Mucosa of rectum (tissue), 2 donors: ENCODE measurements at regions not wholly inside any gene's neighbourhood (a gene's known extent, or its start where the extent isn't known, plus 50 kb on each side); places are given as distances from the start of the nearest gene placed in this dataset.

ENCODE experiments used
- H3K27ac ChIP-seq, 2 donors: one replicate each; pipeline ENCODE4 v1.7.0; 2013; ENCODE audit warnings: inconsistent platforms in 2 of 2, low read depth in 2 of 2, low read length in 2 of 2
- H3K27me3 ChIP-seq, 2 donors: one replicate each; pipeline ENCODE4 v1.7.0; 2013; ENCODE audit warnings: low read length in 2 of 2; ENCODE audit not compliant: control insufficient read depth in 2 of 2, insufficient read depth in 2 of 2
- H3K36me3 ChIP-seq, 2 donors: one replicate each; pipeline ENCODE4 v1.7.0; 2013; ENCODE audit warnings: low read length in 2 of 2; ENCODE audit not compliant: control insufficient read depth in 2 of 2, insufficient read depth in 2 of 2
- H3K4me1 ChIP-seq, 2 donors: one replicate each; pipeline ENCODE4 v1.7.0; 2013; ENCODE audit warnings: low read length in 2 of 2, mild to moderate bottlenecking in 1 of 2; ENCODE audit not compliant: control insufficient read depth in 2 of 2, insufficient read depth in 2 of 2
- H3K4me3 ChIP-seq, 2 donors: one replicate each; pipeline ENCODE4 v1.7.0; 2013; ENCODE audit warnings: low read length in 2 of 2
- H3K9ac ChIP-seq, 2 donors: one replicate each; pipeline ENCODE4 v1.7.0; 2013; ENCODE audit warnings: low read length in 2 of 2, low read depth in 1 of 2, mild to moderate bottlenecking in 1 of 2
- H3K9me3 ChIP-seq, 2 donors: one replicate each; pipeline ENCODE4 v1.7.0; 2013; ENCODE audit warnings: low read length in 2 of 2; ENCODE audit not compliant: control insufficient read depth in 2 of 2
- donor health status: healthy.
- donor health status: Normal muscosa, but diverticular disease.

DNA sequence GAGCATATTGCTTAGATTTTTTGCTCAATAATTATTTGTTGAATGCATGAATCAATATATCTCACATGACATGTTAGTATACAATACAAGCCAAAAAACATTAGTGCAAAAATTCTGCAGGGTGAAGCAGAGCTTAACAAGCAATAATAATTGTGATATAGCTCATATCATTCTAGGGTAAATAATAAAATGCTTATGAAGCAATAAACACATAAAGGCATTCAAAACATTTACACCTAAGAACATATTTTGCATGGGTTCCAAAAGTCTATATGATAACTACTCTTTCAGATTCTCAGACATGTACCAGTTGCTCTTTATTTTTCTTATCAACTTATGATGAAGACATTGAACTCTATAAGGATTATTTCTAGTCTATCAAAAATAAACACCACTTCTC is 886.2 kb downstream of the TRHDE start:
- H3K9ac ChIP-seq: no peak overlapping the region
- no peak overlapping the region for H3K27ac ChIP-seq
- H3K4me1 ChIP-seq: no peaks in the 10 kb centered on the region
- H3K27me3 ChIP-seq: no peaks in the 10 kb centered on the region
- H3K36me3 ChIP-seq: no peaks in the 10 kb centered on the region
- no peaks in the 10 kb centered on the region for H3K9me3 ChIP-seq
- no peak overlapping the region for H3K4me3 ChIP-seq

DNA sequence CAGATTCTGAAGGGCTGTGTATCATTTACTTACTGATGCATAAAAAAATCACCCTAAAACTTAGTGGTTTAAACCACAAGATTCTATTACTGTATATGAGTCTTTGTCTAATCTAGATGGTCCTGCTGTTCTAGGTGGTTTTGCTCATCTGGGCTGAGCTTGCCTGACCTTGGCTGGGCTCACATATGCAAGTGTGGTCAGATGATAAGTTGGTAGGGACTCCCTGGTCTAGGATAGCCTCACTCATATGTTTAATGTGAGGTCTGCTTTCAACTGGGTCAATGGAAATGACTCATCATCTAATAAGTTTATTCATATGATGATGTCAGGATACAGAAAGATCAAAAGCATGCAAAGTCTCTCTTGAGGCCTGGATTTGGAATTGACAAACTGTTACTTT is 887.8 kb downstream of the TRHDE start:
- Histone ChIP-seq H3K9ac (no peak overlapping the region), H3K27ac (no peak overlapping the region), H3K4me3 (no peak overlapping the region), H3K27me3 (no peaks in the 10 kb centered on the region), H3K4me1 (no peaks in the 10 kb centered on the region), H3K9me3 (no peaks in the 10 kb centered on the region), H3K36me3 (no peaks in the 10 kb centered on the region)

DNA sequence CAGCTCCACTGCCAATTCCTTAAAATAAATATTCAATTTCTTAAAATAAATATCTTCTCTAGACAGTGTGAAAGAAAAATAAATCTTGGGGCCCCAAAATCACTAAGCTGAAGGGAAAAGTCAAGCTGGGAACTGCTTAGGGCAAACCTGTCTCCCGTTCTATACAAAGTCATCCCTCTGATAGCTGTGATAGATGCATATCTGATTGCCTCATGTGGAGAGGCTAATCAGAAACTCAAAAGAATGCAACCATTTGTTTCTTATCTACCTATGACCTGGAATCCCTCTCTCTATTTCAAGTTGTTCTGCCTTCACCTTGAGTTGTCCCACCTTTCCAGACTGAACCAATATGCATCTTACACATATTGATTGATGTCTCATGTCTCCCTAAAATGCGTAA is 889.8 kb downstream of the TRHDE start:
- Histone ChIP-seq H3K27ac (no peak overlapping the region), H3K9me3 (no peaks in the 10 kb centered on the region), H3K36me3 (no peaks in the 10 kb centered on the region), H3K4me3 (no peak overlapping the region), H3K27me3 (no peaks in the 10 kb centered on the region), H3K4me1 (no peaks in the 10 kb centered on the region), H3K9ac (no peak overlapping the region)

DNA sequence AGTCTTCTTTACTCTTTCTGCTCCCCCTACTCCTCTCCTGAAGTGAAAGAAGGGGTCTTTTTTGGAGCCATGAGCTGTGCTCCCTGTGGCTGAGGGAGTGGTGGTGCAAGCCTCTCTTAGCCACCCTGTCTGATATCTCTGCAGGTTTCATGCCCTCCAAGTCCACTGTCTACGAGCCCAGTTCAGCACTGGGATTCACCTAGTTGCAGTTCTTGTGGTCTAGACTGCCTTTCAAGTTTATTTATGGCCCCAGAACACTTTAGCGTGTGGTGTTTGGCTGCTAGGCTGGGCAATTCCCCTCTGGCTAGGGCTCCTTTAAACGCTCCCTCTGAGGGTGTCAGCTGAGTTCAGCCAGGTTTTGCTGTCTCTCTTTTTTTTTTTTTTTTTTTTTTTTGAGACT is 908.6 kb downstream of the TRHDE start:
- Histone ChIP-seq H3K9me3 (peaks cover 3% of the 10 kb centered on the region in 2 donors), H3K36me3 (no peaks in the 10 kb centered on the region), H3K27ac (no peak overlapping the region), H3K4me1 (no peaks in the 10 kb centered on the region), H3K9ac (no peak overlapping the region), H3K27me3 (no peaks in the 10 kb centered on the region), H3K4me3 (no peak overlapping the region)

DNA sequence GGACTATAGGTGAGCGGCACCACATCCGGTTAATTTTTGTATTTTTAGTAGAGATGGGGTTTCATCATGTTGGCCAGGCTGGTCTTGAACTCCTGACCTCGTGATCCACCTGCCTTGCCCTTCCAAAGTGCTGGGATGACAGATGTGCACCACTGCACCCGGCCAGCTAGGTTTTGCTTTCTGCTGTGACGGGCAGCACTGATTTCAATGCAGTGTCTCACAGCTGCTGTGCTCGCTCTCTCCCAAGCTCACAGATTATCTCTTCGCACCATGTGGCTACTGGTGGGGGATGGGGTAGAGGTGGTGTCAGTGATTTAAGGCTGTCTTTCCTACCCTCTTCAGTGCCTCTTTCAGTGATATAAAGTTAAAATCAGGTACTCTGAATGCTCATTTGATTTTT is 909.1 kb downstream of the TRHDE start:
- no peaks in the 10 kb centered on the region for H3K36me3 ChIP-seq
- H3K4me1 ChIP-seq: no peaks in the 10 kb centered on the region
- H3K9me3 ChIP-seq: peaks cover 3% of the 10 kb centered on the region in 2 donors
- no peak overlapping the region for H3K9ac ChIP-seq
- H3K4me3 ChIP-seq: no peak overlapping the region
- H3K27me3 ChIP-seq: no peaks in the 10 kb centered on the region
- no peak overlapping the region for H3K27ac ChIP-seq

DNA sequence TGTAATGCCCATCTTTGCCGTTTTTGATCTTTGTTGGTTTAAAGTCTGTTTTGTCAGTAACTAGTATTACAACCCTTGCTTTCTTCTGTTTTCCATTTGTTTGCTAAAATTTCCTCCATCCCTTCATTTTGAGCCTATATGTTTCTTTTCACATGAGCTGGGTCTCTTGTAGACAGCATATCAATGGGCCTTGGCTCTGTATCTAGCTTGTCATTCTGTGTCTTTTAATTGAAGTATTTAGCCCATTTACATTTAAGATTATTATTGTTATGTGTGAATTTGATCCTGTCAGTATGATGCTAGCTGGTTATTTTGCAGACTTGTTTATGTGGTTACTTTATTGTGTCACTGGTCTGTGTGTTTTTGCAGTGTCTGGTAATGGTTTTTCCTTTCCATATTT is 913.2 kb downstream of the TRHDE start:
- H3K27me3 ChIP-seq: no peaks in the 10 kb centered on the region
- no peak overlapping the region for H3K9ac ChIP-seq
- no peak overlapping the region for H3K27ac ChIP-seq
- H3K36me3 ChIP-seq: no peaks in the 10 kb centered on the region
- peaks cover 3% of the 10 kb centered on the region in 2 donors for H3K9me3 ChIP-seq
- no peak overlapping the region for H3K4me3 ChIP-seq
- H3K4me1 ChIP-seq: no peaks in the 10 kb centered on the region

DNA sequence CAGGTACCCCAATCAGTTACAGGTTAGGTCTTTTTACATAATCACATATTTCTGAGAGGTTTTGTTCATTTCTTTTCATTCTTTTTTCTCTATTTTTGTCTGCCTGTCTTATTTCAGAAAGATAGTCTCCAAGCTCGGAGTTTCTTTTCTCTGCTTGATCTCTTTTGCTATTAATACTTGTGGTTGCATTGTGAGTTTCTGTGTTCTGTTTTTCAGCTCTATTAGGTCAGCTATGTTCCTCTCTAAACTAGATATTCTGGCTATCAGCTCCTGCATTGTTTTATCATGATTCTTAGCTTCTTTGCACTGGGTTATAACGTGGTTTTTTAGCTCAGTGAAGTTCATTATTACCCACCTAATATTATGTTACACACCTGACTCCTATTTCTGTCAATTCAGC is 914.1 kb downstream of the TRHDE start:
- Histone ChIP-seq H3K4me3 (no peak overlapping the region), H3K9me3 (peaks cover 3% of the 10 kb centered on the region in 2 donors), H3K9ac (no peak overlapping the region), H3K27ac (no peak overlapping the region), H3K36me3 (no peaks in the 10 kb centered on the region), H3K4me1 (no peaks in the 10 kb centered on the region), H3K27me3 (no peaks in the 10 kb centered on the region)

DNA sequence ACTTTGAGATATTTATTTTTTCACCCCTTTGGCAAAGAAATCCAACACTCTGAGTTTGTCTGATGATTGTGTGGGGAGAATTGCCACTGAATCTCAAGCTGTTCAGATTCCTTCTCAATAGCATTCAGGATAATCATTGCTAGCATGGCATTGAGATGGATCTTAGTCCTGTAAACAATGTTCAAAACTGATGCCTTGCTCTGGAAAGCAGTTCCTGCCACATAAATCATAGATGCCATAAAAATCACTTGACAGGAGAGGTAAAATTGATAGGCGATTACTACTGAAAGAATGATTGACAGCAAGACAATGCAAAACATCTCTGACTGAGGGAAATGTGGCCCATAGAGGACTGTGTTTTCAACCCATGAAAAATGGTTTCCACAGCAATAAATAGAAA is 915.6 kb downstream of the TRHDE start:
- H3K4me1 ChIP-seq: no peaks in the 10 kb centered on the region
- H3K27ac ChIP-seq: no peak overlapping the region
- no peaks in the 10 kb centered on the region for H3K36me3 ChIP-seq
- no peak overlapping the region for H3K4me3 ChIP-seq
- no peak overlapping the region for H3K9ac ChIP-seq
- peaks cover 3% of the 10 kb centered on the region in 2 donors for H3K9me3 ChIP-seq
- no peaks in the 10 kb centered on the region for H3K27me3 ChIP-seq

DNA sequence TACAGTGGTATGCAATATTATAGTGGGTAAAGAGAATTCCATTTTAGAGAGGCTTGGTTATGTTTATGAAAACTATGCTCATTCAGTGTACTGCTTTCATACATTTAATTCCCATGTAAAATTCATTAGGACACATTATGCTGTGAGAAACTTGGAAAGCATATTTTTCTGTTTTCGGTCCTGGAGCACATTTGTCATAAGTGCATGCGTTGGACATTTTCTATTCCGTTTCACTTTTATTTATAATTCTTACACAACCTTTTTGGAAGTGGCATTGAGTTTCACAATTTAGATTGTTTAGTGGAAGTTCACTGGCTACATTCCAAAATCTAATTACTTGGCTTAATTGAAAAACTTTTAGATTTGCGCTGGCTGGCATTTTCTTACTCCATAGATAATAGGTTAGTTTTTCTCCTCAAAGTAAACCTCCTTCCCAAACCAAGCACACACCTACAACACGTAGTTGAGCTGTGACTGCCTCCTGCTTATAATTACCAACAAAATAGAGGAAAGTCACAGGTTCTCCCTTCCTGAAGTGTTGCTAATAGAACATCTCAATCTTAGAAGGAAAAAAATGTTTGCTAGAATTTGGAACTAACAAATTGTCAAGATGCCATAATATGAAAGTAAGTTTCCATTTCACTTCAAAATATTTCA is 938.5 kb downstream of the TRHDE start:
- H3K4me3 ChIP-seq: no peak overlapping the region
- no peaks in the 10 kb centered on the region for H3K27me3 ChIP-seq
- H3K9ac ChIP-seq: no peak overlapping the region
- no peak overlapping the region for H3K27ac ChIP-seq
- H3K36me3 ChIP-seq: no peaks in the 10 kb centered on the region
- peaks cover 0 to under 1% of the 10 kb centered on the region in 2 donors for H3K9me3 ChIP-seq
- H3K4me1 ChIP-seq: no peaks in the 10 kb centered on the region

DNA sequence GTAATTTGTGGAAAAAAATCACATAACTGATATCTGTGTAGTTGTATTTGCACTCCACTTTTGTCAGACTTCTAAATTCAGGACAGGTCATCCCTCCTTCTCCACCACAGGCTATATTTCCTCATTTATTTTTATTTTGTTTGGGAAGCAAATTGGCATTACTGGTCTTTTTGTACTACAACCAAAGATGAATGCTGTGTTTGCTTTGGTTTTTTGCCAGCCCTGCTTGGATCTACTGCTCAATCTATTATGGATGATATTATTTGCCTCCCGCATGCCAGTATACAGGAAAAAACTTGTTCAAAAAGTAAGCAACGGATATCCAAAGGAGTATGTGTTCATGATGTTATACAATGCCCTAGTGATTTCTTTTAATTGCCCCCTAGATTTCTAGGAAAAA is 948.8 kb downstream of the TRHDE start:
- no peak overlapping the region for H3K9ac ChIP-seq
- no peak overlapping the region for H3K27ac ChIP-seq
- H3K9me3 ChIP-seq: no peaks in the 10 kb centered on the region
- no peaks in the 10 kb centered on the region for H3K36me3 ChIP-seq
- no peaks in the 10 kb centered on the region for H3K27me3 ChIP-seq
- no peak overlapping the region for H3K4me3 ChIP-seq
- H3K4me1 ChIP-seq: no peaks in the 10 kb centered on the region

DNA sequence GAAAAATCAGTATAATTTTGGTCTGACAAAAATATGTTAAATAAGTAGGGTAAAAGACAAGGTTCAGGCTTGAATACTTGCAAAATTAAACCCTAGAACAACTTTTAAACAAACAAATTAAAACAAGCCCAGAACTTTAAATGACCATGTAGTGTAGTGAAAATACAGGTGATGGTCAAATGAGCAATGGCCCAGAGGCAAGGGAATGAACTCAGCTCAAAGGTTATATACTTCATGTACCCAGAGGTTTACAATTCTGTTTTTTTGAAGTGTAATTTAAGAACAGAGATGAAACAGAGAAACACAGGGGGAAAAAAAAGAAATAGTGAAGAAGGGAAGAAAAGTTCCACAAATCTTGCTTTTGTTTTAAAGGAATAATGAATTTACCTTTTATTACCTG is 949.2 kb downstream of the TRHDE start:
- Histone ChIP-seq H3K4me3 (no peak overlapping the region), H3K9ac (no peak overlapping the region), H3K36me3 (no peaks in the 10 kb centered on the region), H3K4me1 (no peaks in the 10 kb centered on the region), H3K9me3 (no peaks in the 10 kb centered on the region), H3K27ac (no peak overlapping the region), H3K27me3 (no peaks in the 10 kb centered on the region)
